ENCODE measurements at regions not wholly inside any gene's neighbourhood (a gene's known extent, or its start where the extent isn't known, plus 50 kb on each side); places are given as distances from the start of the nearest gene placed in this dataset.

DNA sequence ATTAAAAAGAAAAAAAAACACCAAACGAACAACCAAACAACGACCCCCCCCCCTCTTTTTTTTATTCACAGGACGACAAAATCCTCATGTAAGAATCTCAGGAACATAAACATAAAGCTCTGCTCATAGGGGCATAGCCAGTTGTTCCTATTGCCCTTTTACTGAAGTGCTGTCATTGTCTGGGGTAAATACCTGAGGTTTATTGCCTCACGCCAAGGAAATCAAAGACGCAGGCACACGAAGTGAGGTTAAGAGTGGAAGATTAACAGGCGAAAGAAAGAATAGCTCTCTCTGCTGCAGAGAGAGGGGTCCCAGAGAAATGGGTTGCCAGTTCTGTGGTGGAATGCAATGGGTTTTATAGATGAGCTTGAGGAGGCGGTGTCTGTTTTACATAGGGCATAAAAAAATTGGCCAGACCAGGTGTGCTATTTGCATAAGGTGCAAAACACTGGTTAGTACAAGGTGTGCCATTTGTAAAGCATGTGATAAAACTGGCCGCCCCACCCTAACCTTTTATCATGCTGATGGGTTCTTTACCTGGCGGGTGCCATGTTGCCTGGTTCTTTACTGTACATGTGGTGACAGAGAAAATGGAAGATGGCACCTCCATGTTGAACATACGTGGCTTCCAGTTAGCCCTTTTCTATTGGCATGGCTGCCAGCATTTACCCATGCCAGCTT is 257.6 kb upstream of the ZPLD1 start:
- intact Hi-C loops (cut with micrococcal nuclease), result no loop called here

DNA sequence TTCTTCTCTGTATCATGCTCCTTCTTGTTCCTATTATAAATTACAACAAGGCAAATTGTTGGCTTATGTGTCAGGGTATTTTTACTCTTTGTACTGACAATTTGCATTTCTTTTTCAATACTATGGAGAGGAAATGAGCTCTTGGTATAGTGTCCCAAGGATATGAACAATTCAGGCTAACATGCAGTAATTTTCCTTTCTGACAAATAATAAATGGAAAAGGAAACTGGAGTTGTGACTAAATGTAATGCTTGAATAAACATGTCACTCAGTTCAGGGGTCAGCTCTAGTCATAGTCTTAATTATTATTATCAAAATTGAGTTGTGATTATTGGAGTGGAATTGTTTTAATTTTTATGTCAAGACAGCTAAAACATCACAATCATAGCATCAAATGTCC is 256.0 kb upstream of the ZPLD1 start:
- intact Hi-C loops (cut with micrococcal nuclease), result no loop called here

- intact Hi-C loops (cut with micrococcal nuclease), result no loop called here
Measured at GRCh38 chr3:102179326-102180177, 255.3 kb upstream of the ZPLD1 start.

- intact Hi-C loops (cut with micrococcal nuclease), result no loop called here
Measured at GRCh38 chr3:102180280-102180931, 254.4 kb upstream of the ZPLD1 start.

- intact Hi-C loops (cut with micrococcal nuclease), result no loop called here
Measured at GRCh38 chr3:102181175-102181920, 253.5 kb upstream of the ZPLD1 start.

DNA sequence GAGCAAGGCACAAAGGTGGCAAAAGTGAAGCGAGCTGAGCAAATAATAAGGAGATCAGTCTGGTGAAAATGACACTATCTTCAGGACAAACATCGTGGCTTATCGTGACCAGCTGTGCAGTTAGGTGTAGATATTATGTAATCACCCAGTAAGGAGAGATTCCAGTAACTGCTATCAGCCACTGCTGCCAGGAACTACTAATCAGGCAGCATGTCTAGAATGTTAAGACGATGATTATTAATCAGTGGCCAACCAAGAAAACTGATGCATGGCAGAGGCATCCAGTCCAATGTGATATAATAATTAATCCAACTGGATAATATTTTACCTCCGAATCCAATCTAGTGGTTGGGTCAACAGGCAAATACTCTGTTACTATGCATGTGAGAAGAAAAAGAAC is 252.7 kb upstream of the ZPLD1 start:
- intact Hi-C loops (cut with micrococcal nuclease), result no loop called here

DNA sequence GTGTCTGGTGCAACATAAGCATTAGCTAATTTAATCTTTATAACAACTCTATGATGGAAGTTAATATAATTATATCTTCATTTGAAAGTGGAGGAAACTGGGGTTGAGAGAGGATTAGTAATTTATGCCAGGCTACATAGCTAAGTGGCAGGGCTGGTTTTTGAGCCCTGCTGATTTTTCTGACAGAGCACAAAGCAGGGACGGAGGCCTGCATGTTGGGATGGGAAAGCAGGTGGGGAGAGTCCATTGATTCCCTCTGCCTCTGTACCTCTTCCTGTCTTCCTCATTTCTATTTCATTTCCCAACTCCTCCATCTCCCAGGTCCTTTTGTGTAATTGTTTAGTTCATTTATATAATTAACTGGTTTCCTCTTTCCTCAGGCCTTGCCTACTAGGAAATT is 251.6 kb upstream of the ZPLD1 start:
- intact Hi-C loops (cut with micrococcal nuclease), result no loop called here

DNA sequence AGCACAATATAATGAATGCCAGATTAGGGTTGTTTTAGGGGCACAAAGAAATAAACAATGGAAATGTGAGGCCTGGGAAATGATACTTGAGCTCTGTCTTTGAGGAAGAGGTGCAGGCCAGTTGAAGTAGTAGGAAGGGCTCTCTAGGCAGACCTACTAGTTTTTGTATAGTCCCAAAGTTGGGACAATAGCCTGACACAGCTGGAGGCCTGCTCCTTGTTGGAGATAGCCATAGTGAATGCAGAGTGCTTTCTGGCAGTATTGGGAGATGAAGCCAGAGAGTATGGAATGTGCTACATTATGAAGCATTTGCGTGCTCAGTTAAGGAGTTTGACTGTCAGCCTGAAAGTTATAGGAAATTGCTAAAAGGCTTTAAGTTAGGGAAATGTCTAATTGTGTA is 251.2 kb upstream of the ZPLD1 start:
- intact Hi-C loops (cut with micrococcal nuclease), result no loop called here

DNA sequence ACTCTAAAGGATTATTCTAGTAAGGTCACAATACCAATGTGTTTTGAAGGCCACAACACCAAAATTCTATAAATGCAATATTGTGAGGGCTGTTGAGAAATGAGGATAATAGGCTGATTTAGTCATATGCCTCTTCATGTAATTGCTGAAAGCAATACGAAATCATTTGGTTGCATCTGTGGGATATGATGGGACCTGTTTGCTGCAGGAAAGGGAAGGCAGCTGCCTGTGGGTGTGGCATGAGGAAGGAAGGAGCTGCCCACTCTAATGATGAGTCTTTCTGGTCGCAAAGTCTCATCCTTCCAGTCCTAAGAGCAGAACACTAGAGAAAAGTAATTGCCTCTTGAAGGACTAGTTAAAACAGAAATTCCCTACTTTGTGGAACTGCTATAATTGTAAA is 245.3 kb upstream of the ZPLD1 start:
- intact Hi-C loops (cut with micrococcal nuclease), result no loop called here

- intact Hi-C loops (cut with micrococcal nuclease), result no loop called here
Measured at GRCh38 chr3:102189956-102190723, 244.7 kb upstream of the ZPLD1 start.

GRCh38 chr3:102192575-102192974 is 242.2 kb upstream of the ZPLD1 start:
- intact Hi-C loops (cut with micrococcal nuclease), result no loop called here

- intact Hi-C loops (cut with micrococcal nuclease), result no loop called here
Measured at GRCh38 chr3:102193255-102193654, 241.6 kb upstream of the ZPLD1 start.

DNA sequence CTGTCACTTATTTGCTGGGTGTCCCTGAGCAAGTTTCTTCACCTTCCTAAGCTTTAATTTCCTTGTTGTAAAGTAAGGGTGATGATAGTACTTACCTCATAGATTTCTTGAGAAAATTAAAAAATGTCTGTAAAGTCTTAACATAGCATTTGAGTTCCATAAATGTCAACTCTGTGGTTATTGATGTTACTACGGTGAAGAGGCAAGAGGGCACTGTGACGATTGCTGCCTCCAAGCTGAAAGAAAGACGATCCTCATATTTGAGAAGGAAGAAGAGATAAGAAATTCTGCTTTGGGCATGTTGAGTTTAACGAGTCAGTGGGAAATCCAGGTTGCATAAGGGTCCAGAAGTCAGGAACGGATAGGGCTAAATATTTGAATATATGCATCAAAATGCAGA is 240.8 kb upstream of the ZPLD1 start:
- intact Hi-C loops (cut with micrococcal nuclease), result no loop called here

- intact Hi-C loops (cut with micrococcal nuclease), result no loop called here
Measured at GRCh38 chr3:102194760-102195159, 240.1 kb upstream of the ZPLD1 start.

DNA sequence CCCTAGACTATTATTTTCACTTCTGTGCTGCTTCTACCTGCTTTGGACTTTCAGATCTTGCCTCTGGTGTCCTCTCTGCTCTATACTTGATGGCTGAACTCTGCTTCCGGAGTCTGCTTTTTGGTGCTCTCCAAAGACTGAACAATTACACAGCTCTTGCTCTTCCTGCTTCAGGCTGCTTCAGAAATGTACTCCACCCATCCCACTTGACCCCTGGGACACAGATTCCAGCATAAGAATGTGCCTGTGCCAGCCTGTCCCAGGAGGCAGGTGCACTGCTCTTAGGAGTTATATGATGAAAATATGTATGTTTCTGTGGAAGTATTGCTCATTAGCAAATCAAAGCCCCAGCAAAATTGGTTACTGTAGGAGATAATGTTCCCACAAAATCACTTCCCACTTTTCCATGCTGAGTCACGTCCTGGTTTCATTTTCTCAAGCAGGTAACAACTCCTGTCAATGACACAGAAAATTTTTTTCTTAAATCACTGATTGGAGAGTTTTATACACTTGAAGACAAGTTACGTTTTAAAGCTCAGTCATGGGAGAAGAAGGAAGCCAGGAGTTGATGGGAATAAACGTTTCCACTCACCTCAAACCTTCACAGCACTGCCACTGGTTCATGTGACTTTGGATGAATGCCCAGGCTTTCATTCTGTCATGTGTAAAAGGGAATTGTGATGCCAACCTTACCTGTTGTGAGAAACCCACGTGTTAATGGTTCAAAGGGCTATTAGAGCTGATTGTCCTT is 239.4 kb upstream of the ZPLD1 start:
- intact Hi-C loops (cut with micrococcal nuclease), result no loop called here

DNA sequence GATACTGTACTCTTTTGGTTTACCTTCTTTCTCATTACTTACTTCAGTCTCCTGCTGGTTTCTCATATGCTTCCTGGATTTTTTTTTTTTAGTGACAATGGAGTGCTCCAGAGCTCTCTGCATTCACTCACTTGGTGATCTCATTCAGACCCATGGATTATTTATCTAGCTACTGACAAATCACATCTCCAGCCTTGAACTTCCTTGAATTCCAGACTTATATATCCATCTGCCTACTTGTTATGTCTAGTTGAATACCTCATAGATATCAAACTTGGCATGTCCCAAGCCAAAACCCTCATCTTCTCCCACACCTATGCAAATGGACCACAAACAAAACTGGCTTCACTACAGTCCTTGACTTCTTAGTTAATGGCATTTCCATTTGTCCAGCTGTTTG is 234.7 kb upstream of the ZPLD1 start:
- intact Hi-C loops (cut with micrococcal nuclease), result no loop called here

- intact Hi-C loops (cut with micrococcal nuclease), result no loop called here
Measured at GRCh38 chr3:102200560-102200959, 234.3 kb upstream of the ZPLD1 start.

GRCh38 chr3:102205647-102206046 is 229.2 kb upstream of the ZPLD1 start:
- intact Hi-C loops (cut with micrococcal nuclease), result no loop called here

DNA sequence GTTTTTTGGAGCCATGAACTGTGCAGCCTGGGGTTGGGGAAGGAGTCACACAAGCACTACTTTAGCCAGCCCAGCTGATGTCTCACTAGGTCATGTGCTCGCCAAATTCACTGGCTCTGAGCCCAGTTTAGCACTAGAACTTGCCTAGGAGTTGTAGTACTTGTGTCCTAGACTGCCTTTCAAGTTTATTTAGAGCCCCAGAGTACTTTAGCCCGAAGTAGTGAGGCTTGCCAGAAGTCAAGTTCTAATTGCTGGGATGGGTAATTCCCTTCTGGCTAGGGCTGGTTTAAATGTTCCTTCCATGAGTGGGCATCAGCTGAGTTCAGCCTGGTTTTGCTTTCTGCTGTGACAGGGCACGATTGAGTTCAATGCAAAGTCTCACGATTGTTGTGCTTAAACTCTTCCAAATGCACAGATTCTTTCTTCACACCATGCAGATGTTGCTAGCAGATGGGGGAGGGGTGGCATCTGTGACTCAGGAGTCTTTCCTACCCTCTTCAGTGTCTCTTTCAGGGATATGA is 228.2 kb upstream of the ZPLD1 start:
- intact Hi-C loops (cut with micrococcal nuclease), result no loop called here

DNA sequence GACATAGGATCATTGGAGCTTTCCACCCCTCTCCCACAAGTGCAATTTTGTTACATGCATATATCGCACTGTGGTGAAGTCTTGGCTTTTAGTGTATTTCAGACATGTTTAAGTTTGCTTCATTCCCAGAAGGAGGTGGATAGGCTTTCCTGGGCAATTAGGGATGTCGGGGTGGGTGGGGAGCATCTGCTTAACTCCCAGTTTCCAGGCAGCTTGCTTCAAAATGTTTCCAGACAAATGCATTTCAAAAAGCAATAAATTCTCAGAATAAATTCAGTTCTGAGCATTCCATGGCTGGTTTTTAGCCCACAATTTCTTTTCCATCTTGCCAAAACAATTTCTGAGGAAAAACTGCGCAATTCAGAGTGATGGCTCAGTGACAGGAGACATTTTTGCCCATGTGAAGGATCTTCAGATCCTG is 227.7 kb upstream of the ZPLD1 start:
- intact Hi-C loops (cut with micrococcal nuclease), result no loop called here
